Liver (tissue), 3 donors: ENCODE measurements at regions not wholly inside any gene's neighbourhood (a gene's known extent, or its start where the extent isn't known, plus 50 kb on each side); places are given as distances from the start of the nearest gene placed in this dataset.

Experiments
- GABPA ChIP-seq, 2 donors: IDR thresholded peaks in 1 of 2; conservative IDR thresholded peaks in 1 of 2; 2 replicates each; pipeline ENCODE4 v1.6.1; 2016; ENCODE audit warnings: antibody characterized with exemption in 2 of 2, mild to moderate bottlenecking in 1 of 2, moderate library complexity in 1 of 2
- MAX ChIP-seq: IDR thresholded peaks from 2 replicates; pipeline ENCODE4 v1.6.1; 2016; ENCODE audit warnings: antibody characterized with exemption
- NR2F2 ChIP-seq: IDR thresholded peaks from 2 replicates; pipeline ENCODE4 v1.6.1; 2016; ENCODE audit warnings: antibody characterized with exemption
- RAD21 ChIP-seq, 2 donors: IDR thresholded peaks; 2 replicates each; pipeline ENCODE4 v1.6.1; 2016; ENCODE audit warnings: antibody characterized with exemption in 2 of 2, mild to moderate bottlenecking in 2 of 2
- TF ChIP-seq, protein P1 (sequence below): IDR thresholded peaks from 2 replicates; pipeline ENCODE4 v1.6.1; 2016; ENCODE audit warnings: antibody characterized with exemption, mild to moderate bottlenecking
- TF ChIP-seq, protein P2 (sequence below): fragments of 150-350 bp; IDR thresholded peaks from 2 replicates; pipeline ENCODE4 v1.5.1; 2017; ENCODE audit warnings: improper control_type of control experiment, low read depth, low read length; ENCODE audit not compliant: missing input control
- TF ChIP-seq, protein P3 (sequence below): IDR thresholded peaks from 2 replicates; pipeline ENCODE4 v1.6.1; 2016; ENCODE audit warnings: antibody characterized with exemption
- donor health status: healthy.
- donor health status: healthy.

- TF ChIP-seq, protein P1, sequence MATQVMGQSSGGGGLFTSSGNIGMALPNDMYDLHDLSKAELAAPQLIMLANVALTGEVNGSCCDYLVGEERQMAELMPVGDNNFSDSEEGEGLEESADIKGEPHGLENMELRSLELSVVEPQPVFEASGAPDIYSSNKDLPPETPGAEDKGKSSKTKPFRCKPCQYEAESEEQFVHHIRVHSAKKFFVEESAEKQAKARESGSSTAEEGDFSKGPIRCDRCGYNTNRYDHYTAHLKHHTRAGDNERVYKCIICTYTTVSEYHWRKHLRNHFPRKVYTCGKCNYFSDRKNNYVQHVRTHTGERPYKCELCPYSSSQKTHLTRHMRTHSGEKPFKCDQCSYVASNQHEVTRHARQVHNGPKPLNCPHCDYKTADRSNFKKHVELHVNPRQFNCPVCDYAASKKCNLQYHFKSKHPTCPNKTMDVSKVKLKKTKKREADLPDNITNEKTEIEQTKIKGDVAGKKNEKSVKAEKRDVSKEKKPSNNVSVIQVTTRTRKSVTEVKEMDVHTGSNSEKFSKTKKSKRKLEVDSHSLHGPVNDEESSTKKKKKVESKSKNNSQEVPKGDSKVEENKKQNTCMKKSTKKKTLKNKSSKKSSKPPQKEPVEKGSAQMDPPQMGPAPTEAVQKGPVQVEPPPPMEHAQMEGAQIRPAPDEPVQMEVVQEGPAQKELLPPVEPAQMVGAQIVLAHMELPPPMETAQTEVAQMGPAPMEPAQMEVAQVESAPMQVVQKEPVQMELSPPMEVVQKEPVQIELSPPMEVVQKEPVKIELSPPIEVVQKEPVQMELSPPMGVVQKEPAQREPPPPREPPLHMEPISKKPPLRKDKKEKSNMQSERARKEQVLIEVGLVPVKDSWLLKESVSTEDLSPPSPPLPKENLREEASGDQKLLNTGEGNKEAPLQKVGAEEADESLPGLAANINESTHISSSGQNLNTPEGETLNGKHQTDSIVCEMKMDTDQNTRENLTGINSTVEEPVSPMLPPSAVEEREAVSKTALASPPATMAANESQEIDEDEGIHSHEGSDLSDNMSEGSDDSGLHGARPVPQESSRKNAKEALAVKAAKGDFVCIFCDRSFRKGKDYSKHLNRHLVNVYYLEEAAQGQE, result no peak
- TF ChIP-seq, protein P2, sequence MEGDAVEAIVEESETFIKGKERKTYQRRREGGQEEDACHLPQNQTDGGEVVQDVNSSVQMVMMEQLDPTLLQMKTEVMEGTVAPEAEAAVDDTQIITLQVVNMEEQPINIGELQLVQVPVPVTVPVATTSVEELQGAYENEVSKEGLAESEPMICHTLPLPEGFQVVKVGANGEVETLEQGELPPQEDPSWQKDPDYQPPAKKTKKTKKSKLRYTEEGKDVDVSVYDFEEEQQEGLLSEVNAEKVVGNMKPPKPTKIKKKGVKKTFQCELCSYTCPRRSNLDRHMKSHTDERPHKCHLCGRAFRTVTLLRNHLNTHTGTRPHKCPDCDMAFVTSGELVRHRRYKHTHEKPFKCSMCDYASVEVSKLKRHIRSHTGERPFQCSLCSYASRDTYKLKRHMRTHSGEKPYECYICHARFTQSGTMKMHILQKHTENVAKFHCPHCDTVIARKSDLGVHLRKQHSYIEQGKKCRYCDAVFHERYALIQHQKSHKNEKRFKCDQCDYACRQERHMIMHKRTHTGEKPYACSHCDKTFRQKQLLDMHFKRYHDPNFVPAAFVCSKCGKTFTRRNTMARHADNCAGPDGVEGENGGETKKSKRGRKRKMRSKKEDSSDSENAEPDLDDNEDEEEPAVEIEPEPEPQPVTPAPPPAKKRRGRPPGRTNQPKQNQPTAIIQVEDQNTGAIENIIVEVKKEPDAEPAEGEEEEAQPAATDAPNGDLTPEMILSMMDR, result no peak
- TF ChIP-seq RAD21 (IDR thresholded peaks at IDR 0.05) (no peak), GABPA (IDR thresholded peaks at IDR 0.05 in 1 of 2, conservative IDR thresholded peaks at IDR 0.05 in 1 of 2) (no peak), MAX (no peak), NR2F2 (no peak)
- TF ChIP-seq, protein P3, sequence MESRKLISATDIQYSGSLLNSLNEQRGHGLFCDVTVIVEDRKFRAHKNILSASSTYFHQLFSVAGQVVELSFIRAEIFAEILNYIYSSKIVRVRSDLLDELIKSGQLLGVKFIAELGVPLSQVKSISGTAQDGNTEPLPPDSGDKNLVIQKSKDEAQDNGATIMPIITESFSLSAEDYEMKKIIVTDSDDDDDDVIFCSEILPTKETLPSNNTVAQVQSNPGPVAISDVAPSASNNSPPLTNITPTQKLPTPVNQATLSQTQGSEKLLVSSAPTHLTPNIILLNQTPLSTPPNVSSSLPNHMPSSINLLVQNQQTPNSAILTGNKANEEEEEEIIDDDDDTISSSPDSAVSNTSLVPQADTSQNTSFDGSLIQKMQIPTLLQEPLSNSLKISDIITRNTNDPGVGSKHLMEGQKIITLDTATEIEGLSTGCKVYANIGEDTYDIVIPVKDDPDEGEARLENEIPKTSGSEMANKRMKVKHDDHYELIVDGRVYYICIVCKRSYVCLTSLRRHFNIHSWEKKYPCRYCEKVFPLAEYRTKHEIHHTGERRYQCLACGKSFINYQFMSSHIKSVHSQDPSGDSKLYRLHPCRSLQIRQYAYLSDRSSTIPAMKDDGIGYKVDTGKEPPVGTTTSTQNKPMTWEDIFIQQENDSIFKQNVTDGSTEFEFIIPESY, result no peak
These were observed 191.2 kb upstream of the PHYHIPL start for GRCh38 chr10:58985216-58985615.
